ENCODE measurements at regions not wholly inside any gene's neighbourhood (a gene's known extent, or its start where the extent isn't known, plus 50 kb on each side); places are given as distances from the start of the nearest gene placed in this dataset.
"Not testable (repeated sequence)": the region's sequence is repeated elsewhere in the genome, so short reads cannot be mapped to it uniquely, and the experiment has no call there.

- DNase-seq (ENCODE audit: low spot score), result no peak
Measured at GRCh38 chr20:5390720-5391119, 74.0 kb upstream of the PROKR2 start.

GRCh38 chr20:5386846-5387245 is 70.1 kb upstream of the PROKR2 start:
- DNase-seq (ENCODE audit: low spot score), result not testable (repeated sequence)

- not testable (repeated sequence) for DNase-seq (ENCODE audit: low spot score)
Measured at GRCh38 chr20:5381527-5381926, 64.8 kb upstream of the PROKR2 start.

- DNase-seq (ENCODE audit: low spot score), result no peak
Measured at GRCh38 chr20:5377484-5377883, 60.7 kb upstream of the PROKR2 start.

- no peak for DNase-seq (ENCODE audit: low spot score)
Measured at GRCh38 chr20:5376228-5376627, 59.5 kb upstream of the PROKR2 start.

- DNase-seq (ENCODE audit: low spot score), result no peak
Measured at GRCh38 chr20:5374171-5374570, 57.4 kb upstream of the PROKR2 start.

- DNase-seq (ENCODE audit: low spot score), result no peak
Measured at GRCh38 chr20:5372371-5372770, 55.6 kb upstream of the PROKR2 start.

- DNase-seq (ENCODE audit: low spot score), result no peak
Measured at GRCh38 chr20:5369629-5370028, 52.9 kb upstream of the PROKR2 start.
